MM.1S (cell line): ENCODE measurements at regions not wholly inside any gene's neighbourhood (a gene's known extent, or its start where the extent isn't known, plus 50 kb on each side); places are given as distances from the start of the nearest gene placed in this dataset.

Source experiments
- DNase-seq: peaks from one replicate; pipeline ENCODE4 v3.0.0-alpha.2; 2015
- H2AFZ ChIP-seq: fragments of 300-600 bp; sonication (generic); 2 replicates; pipeline ENCODE4 v1.6.0; 2016; ENCODE audit warnings: antibody characterized with exemption, low read length
- H3F3A ChIP-seq: fragments of 300-600 bp; sonication (generic); 2 replicates; pipeline ENCODE4 v1.6.1; 2016; ENCODE audit warnings: mild to moderate bottlenecking, antibody characterized with exemption, low read length, moderate library complexity, mixed read lengths; ENCODE audit not compliant: insufficient read depth
- H3K27ac ChIP-seq: fragments of 300-600 bp; sonication (generic); 2 replicates; pipeline ENCODE4 v1.5.1; 2016; ENCODE audit warnings: mild to moderate bottlenecking, low read length
- H3K27me3 ChIP-seq: fragments of 300-600 bp; sonication (generic); replicated peaks from 2 replicates; pipeline ENCODE4 v1.6.0; 2016; ENCODE audit warnings: low read length; ENCODE audit not compliant: insufficient read depth
- H3K36me3 ChIP-seq: fragments of 300-600 bp; sonication (generic); replicated peaks from 2 replicates; pipeline ENCODE4 v1.6.1; 2016; ENCODE audit warnings: mild to moderate bottlenecking, low read length, mixed read lengths; ENCODE audit not compliant: insufficient read depth
- H3K4me1 ChIP-seq: fragments of 300-600 bp; sonication (generic); 2 replicates; pipeline ENCODE4 v1.6.1; 2016; ENCODE audit warnings: low read length, mixed read lengths
- H3K4me2 ChIP-seq: fragments of 300-600 bp; sonication (generic); 2 replicates; pipeline ENCODE4 v1.6.0; 2016; ENCODE audit warnings: low read depth, low read length
- H3K4me3 ChIP-seq: fragments of 300-600 bp; sonication (generic); 2 replicates; pipeline ENCODE4 v1.5.1; 2016; ENCODE audit warnings: low read length, mixed read lengths
- H3K79me2 ChIP-seq: fragments of 300-600 bp; sonication (generic); 2 replicates; pipeline ENCODE4 v1.6.1; 2016; ENCODE audit warnings: mixed run types, low read length, mixed read lengths
- H3K9ac ChIP-seq: fragments of 300-600 bp; sonication (generic); 2 replicates; pipeline ENCODE4 v1.6.1; 2016; ENCODE audit warnings: low read length, mixed read lengths
- H3K9me2 ChIP-seq: fragments of 300-600 bp; sonication (generic); replicated peaks from 2 replicates; pipeline ENCODE4 v1.6.1; 2016; ENCODE audit warnings: mild to moderate bottlenecking, low read length, mixed read lengths; ENCODE audit not compliant: insufficient read depth
- H3K9me3 ChIP-seq: fragments of 300-600 bp; sonication (generic); replicated peaks from 2 replicates; pipeline ENCODE4 v1.6.1; 2016; ENCODE audit warnings: mild to moderate bottlenecking, low read length, mixed read lengths; ENCODE audit not compliant: insufficient read depth
- H4K20me1 ChIP-seq: fragments of 300-600 bp; sonication (generic); 2 replicates; pipeline ENCODE4 v1.6.1; 2016; ENCODE audit warnings: mild to moderate bottlenecking, low read length, moderate library complexity, mixed read lengths; ENCODE audit not compliant: insufficient read depth
- EZH2 ChIP-seq: fragments of 300-600 bp; sonication (generic); optimal IDR thresholded peaks from 2 replicates; pipeline ENCODE3; 2017; ENCODE audit warnings: low read depth, mild to moderate bottlenecking, antibody characterized with exemption, low read length, mixed read lengths
- EZH2phosphoT487 ChIP-seq: fragments of 300-600 bp; sonication (generic); IDR thresholded peaks from 2 replicates; pipeline ENCODE4 v1.6.1; 2018; ENCODE audit warnings: antibody characterized with exemption, low read length
- TF ChIP-seq, protein P1 (sequence below): fragments of 300-600 bp; sonication (generic); IDR thresholded peaks from 2 replicates; pipeline ENCODE4 v1.5.1; 2016; ENCODE audit warnings: antibody characterized with exemption, low read length, mixed read lengths

- Histone ChIP-seq H3K79me2 (no peaks in the 10 kb centered on the region), H3K27ac (no peak overlapping the region), H3K4me3 (no peak overlapping the region), H4K20me1 (no peaks in the 10 kb centered on the region), H3K9me3 (no peaks in the 10 kb centered on the region), H3K36me3 (no peaks in the 10 kb centered on the region), H2AFZ (no peak overlapping the region), H3K9me2 (no peaks in the 10 kb centered on the region), H3K4me1 (no peaks in the 10 kb centered on the region), H3F3A (no peaks in the 10 kb centered on the region), H3K27me3 (no peaks in the 10 kb centered on the region), H3K4me2 (no peak overlapping the region), H3K9ac (no peak overlapping the region)
- DNase-seq, result no peak
- TF ChIP-seq, protein P1, sequence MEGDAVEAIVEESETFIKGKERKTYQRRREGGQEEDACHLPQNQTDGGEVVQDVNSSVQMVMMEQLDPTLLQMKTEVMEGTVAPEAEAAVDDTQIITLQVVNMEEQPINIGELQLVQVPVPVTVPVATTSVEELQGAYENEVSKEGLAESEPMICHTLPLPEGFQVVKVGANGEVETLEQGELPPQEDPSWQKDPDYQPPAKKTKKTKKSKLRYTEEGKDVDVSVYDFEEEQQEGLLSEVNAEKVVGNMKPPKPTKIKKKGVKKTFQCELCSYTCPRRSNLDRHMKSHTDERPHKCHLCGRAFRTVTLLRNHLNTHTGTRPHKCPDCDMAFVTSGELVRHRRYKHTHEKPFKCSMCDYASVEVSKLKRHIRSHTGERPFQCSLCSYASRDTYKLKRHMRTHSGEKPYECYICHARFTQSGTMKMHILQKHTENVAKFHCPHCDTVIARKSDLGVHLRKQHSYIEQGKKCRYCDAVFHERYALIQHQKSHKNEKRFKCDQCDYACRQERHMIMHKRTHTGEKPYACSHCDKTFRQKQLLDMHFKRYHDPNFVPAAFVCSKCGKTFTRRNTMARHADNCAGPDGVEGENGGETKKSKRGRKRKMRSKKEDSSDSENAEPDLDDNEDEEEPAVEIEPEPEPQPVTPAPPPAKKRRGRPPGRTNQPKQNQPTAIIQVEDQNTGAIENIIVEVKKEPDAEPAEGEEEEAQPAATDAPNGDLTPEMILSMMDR, result no peak
Measured at GRCh38 chr20:39983183-39983582, 705.9 kb downstream of the MAFB start.

- no peak overlapping the region for H3K27ac ChIP-seq
Measured at GRCh38 chr20:39974966-39975501, 714.0 kb downstream of the MAFB start.

GRCh38 chr20:39968495-39968894, 720.5 kb downstream of the MAFB start:
- Histone ChIP-seq H3K36me3 (no peaks in the 10 kb centered on the region), H2AFZ (no peak overlapping the region), H3K79me2 (no peaks in the 10 kb centered on the region), H3K27me3 (no peaks in the 10 kb centered on the region), H4K20me1 (no peaks in the 10 kb centered on the region), H3K9ac (no peak overlapping the region), H3K4me3 (no peak overlapping the region), H3K4me1 (no peaks in the 10 kb centered on the region), H3F3A (no peaks in the 10 kb centered on the region), H3K27ac (no peak overlapping the region), H3K4me2 (no peak overlapping the region), H3K9me2 (no peaks in the 10 kb centered on the region), H3K9me3 (no peaks in the 10 kb centered on the region)
- TF ChIP-seq EZH2phosphoT487, result no peak
- TF ChIP-seq EZH2, result no peak
- TF ChIP-seq, protein P1, result no peak
- no peak for DNase-seq

More at GRCh38 chr20:39974966-39975501, 714.0 kb downstream of the MAFB start:
- Histone ChIP-seq H4K20me1 (no peaks in the 10 kb centered on the region), H3K9me3 (no peaks in the 10 kb centered on the region), H3K4me1 (no peaks in the 10 kb centered on the region), H3K4me3 (no peak overlapping the region), H3K36me3 (no peaks in the 10 kb centered on the region), H2AFZ (no peak overlapping the region), H3K4me2 (no peak overlapping the region), H3F3A (no peaks in the 10 kb centered on the region), H3K27me3 (no peaks in the 10 kb centered on the region), H3K79me2 (no peaks in the 10 kb centered on the region), H3K9ac (no peak overlapping the region), H3K9me2 (no peaks in the 10 kb centered on the region)
- TF ChIP-seq, protein P1, result no peak
- no peak for TF ChIP-seq EZH2phosphoT487
- TF ChIP-seq EZH2, result no peak
- DNase-seq, result no peak
